Prostate gland (tissue), 2 donors: ENCODE measurements at regions not wholly inside any gene's neighbourhood (a gene's known extent, or its start where the extent isn't known, plus 50 kb on each side); places are given as distances from the start of the nearest gene placed in this dataset.

Source experiments
- POLR2A ChIP-seq: fragments of 450-650 bp; IDR thresholded peaks from one replicate; pipeline ENCODE4 v1.6.1; 2016; ENCODE audit warnings: antibody characterized with exemption, mild to moderate bottlenecking
- TF ChIP-seq, protein P1 (sequence below), 4 experiments: fragments of 200-600 bp in 2 of 4; fragments of 450-650 bp in 2 of 4; sonication (generic) in 2 of 4; IDR thresholded peaks; 1 replicate in 3 of 4; 2 replicates in 1 of 4; pipeline ENCODE4 v1.5.1; 2016 to 2019; ENCODE audit warnings: antibody characterized with exemption in 4 of 4, mild to moderate bottlenecking in 2 of 4, moderate library complexity in 2 of 4

DNA sequence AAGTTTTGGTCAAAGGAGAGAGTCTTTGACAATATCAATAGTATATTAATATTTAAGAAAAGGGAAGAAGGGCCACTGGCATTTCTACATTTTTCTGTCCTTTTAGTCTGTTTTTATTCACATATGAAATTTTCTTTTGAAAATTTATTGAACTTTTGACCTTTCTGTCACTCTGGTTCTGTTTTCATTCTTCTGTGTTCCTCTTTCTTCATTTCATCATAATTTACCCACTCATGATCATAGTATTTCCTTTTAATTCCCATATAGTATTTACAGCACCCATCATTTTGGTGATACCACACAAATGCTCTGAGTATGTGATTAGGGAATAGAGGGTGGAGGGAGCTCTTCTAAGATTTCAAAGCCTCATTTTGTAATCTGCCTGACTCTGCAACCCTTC, 142.8 kb downstream of the GJA1 start:
- TF ChIP-seq POLR2A = no peak
- TF ChIP-seq, protein P1, sequence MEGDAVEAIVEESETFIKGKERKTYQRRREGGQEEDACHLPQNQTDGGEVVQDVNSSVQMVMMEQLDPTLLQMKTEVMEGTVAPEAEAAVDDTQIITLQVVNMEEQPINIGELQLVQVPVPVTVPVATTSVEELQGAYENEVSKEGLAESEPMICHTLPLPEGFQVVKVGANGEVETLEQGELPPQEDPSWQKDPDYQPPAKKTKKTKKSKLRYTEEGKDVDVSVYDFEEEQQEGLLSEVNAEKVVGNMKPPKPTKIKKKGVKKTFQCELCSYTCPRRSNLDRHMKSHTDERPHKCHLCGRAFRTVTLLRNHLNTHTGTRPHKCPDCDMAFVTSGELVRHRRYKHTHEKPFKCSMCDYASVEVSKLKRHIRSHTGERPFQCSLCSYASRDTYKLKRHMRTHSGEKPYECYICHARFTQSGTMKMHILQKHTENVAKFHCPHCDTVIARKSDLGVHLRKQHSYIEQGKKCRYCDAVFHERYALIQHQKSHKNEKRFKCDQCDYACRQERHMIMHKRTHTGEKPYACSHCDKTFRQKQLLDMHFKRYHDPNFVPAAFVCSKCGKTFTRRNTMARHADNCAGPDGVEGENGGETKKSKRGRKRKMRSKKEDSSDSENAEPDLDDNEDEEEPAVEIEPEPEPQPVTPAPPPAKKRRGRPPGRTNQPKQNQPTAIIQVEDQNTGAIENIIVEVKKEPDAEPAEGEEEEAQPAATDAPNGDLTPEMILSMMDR (IDR thresholded peaks at IDR 0.05) = no peak
